ENCODE measurements at regions not wholly inside any gene's neighbourhood (a gene's known extent, or its start where the extent isn't known, plus 50 kb on each side); places are given as distances from the start of the nearest gene placed in this dataset.

GRCh38 chr13:89783221-89783755 is 1564.2 kb upstream of the MIR17HG start:
- no peak for TF ChIP-seq CTCF (IDR thresholded peaks at IDR 0.05)
- no peak for TF ChIP-seq POLR2AphosphoS5 (IDR thresholded peaks at IDR 0.05; ENCODE audit: insufficient read depth in 1 of 2, low read depth in 1 of 2)
- TF ChIP-seq POLR2A (IDR thresholded peaks at IDR 0.05), result no peak
- no peaks in the 10 kb centered on the region for H3K36me3 ChIP-seq
- H3K27me3 ChIP-seq, result no peaks in the 10 kb centered on the region
- H3K9me3 ChIP-seq, result no peaks in the 10 kb centered on the region
- H3K4me1 ChIP-seq, result no peaks in the 10 kb centered on the region
- no peak overlapping the region for H3K4me3 ChIP-seq
- peak in 1 of 2 donors; percentile 84 for DNase-seq (ENCODE audit: extremely low spot score in 2 of 2)
- no peak overlapping the region for H3K27ac ChIP-seq
- intact Hi-C loops (cut with DNase I), result no loop called here

GRCh38 chr13:89784161-89784809 is 1563.2 kb upstream of the MIR17HG start:
- TF ChIP-seq POLR2AphosphoS5 (IDR thresholded peaks at IDR 0.05; ENCODE audit: insufficient read depth in 1 of 2, low read depth in 1 of 2), result no peak
- no peak for TF ChIP-seq POLR2A (IDR thresholded peaks at IDR 0.05)
- no peak for TF ChIP-seq CTCF (IDR thresholded peaks at IDR 0.05)
- H3K4me1 ChIP-seq, result no peaks in the 10 kb centered on the region

GRCh38 chr13:89786531-89786930 is 1561.0 kb upstream of the MIR17HG start:
- H3K27ac ChIP-seq, result no peak overlapping the region
- no peaks in the 10 kb centered on the region for H3K27me3 ChIP-seq
- no peaks in the 10 kb centered on the region for H3K4me1 ChIP-seq
- intact Hi-C loops (cut with DNase I), result no loop called here
- no peaks in the 10 kb centered on the region for H3K9me3 ChIP-seq
- no peak overlapping the region for H3K4me3 ChIP-seq
- DNase-seq (ENCODE audit: extremely low spot score in 2 of 2), result no peak
- TF ChIP-seq POLR2A (IDR thresholded peaks at IDR 0.05) (no peak), CTCF (IDR thresholded peaks at IDR 0.05) (no peak), POLR2AphosphoS5 (IDR thresholded peaks at IDR 0.05; ENCODE audit: insufficient read depth in 1 of 2, low read depth in 1 of 2) (no peak)
- H3K36me3 ChIP-seq, result no peaks in the 10 kb centered on the region

More at GRCh38 chr13:89784161-89784809, 1563.2 kb upstream of the MIR17HG start:
- H3K4me3 ChIP-seq, result no peak overlapping the region
- no peaks in the 10 kb centered on the region for H3K27me3 ChIP-seq
- no peaks in the 10 kb centered on the region for H3K9me3 ChIP-seq
- DNase-seq (ENCODE audit: extremely low spot score in 2 of 2), result peak in 1 of 2 donors; percentile 77
- no peaks in the 10 kb centered on the region for H3K36me3 ChIP-seq
- intact Hi-C loops (cut with DNase I), result no loop called here
- no peak overlapping the region for H3K27ac ChIP-seq

GRCh38 chr13:89790696-89791095 is 1556.8 kb upstream of the MIR17HG start:
- Histone ChIP-seq H3K27me3 (no peaks in the 10 kb centered on the region), H3K4me3 (no peak overlapping the region), H3K36me3 (no peaks in the 10 kb centered on the region), H3K4me1 (no peaks in the 10 kb centered on the region), H3K27ac (no peak overlapping the region), H3K9me3 (no peaks in the 10 kb centered on the region)
- intact Hi-C loops (cut with DNase I), result no loop called here
- no peak for DNase-seq (ENCODE audit: extremely low spot score in 2 of 2)
- no peak for TF ChIP-seq POLR2A (IDR thresholded peaks at IDR 0.05)
- TF ChIP-seq CTCF (IDR thresholded peaks at IDR 0.05), result no peak
- no peak for TF ChIP-seq POLR2AphosphoS5 (IDR thresholded peaks at IDR 0.05; ENCODE audit: insufficient read depth in 1 of 2, low read depth in 1 of 2)

- H3K4me1 ChIP-seq, result no peaks in the 10 kb centered on the region
- TF ChIP-seq POLR2AphosphoS5 (IDR thresholded peaks at IDR 0.05; ENCODE audit: insufficient read depth in 1 of 2, low read depth in 1 of 2) (no peak), POLR2A (IDR thresholded peaks at IDR 0.05) (no peak), CTCF (IDR thresholded peaks at IDR 0.05) (no peak)
- H3K27me3 ChIP-seq, result no peaks in the 10 kb centered on the region
- H3K4me3 ChIP-seq, result no peak overlapping the region
- intact Hi-C loops (cut with DNase I), result no loop called here
- H3K27ac ChIP-seq, result no peak overlapping the region
- no peaks in the 10 kb centered on the region for H3K9me3 ChIP-seq
- H3K36me3 ChIP-seq, result no peaks in the 10 kb centered on the region
- no peak for DNase-seq (ENCODE audit: extremely low spot score in 2 of 2)
Measured at GRCh38 chr13:89791971-89792630, 1555.4 kb upstream of the MIR17HG start.

Data from vagina (tissue), 2 donors.